HL-60 (cell line): ENCODE measurements at regions not wholly inside any gene's neighbourhood (a gene's known extent, or its start where the extent isn't known, plus 50 kb on each side); places are given as distances from the start of the nearest gene placed in this dataset.

Experiments
- DNase-seq, 2 experiments: peaks; one replicate each; pipeline ENCODE4 v3.0.0-alpha.2; 2010 to 2020; ENCODE audit warnings: low read depth in 1 of 2, low spot score in 1 of 2
- H3K27ac ChIP-seq: fragments of 250-450 bp; sonication (Bioruptor Pico); replicated peaks from 2 replicates; pipeline ENCODE4 v1.5.1; 2020; ENCODE audit warnings: mild to moderate bottlenecking, moderate library complexity
- H3K27me3 ChIP-seq: fragments of 250-450 bp; sonication (Bioruptor Pico); 2 replicates; pipeline ENCODE4 v1.5.1; 2021; ENCODE audit warnings: mild to moderate bottlenecking, moderate library complexity; ENCODE audit not compliant: insufficient read depth, poor library complexity, severe bottlenecking
- H3K4me3 ChIP-seq: replicated peaks from 2 replicates; pipeline ENCODE4 v1.5.1; 2011; ENCODE audit warnings: mild to moderate bottlenecking, control low read depth, low read length; ENCODE audit not compliant: insufficient read depth
- CTCF ChIP-seq: IDR thresholded peaks from one replicate; pipeline ENCODE4 v1.5.1; 2011; ENCODE audit warnings: low read length, control low read depth, inconsistent platforms; ENCODE audit not compliant: insufficient read depth
- GABPA ChIP-seq: IDR thresholded peaks from 2 replicates; pipeline ENCODE4 v1.6.1; 2012; ENCODE audit warnings: low read depth
- POLR2AphosphoS5 ChIP-seq: IDR thresholded peaks from 2 replicates; pipeline ENCODE4 v1.6.1; 2012; ENCODE audit warnings: low read depth
- REST ChIP-seq: IDR thresholded peaks from 2 replicates; pipeline ENCODE4 v1.6.1; 2012; ENCODE audit warnings: low read depth; ENCODE audit not compliant: insufficient replicate concordance
- SPI1 ChIP-seq: IDR thresholded peaks from 2 replicates; pipeline ENCODE4 v1.6.1; 2012; ENCODE audit warnings: low read depth, mild to moderate bottlenecking, borderline replicate concordance

- no peaks in the 10 kb centered on the region for H3K27me3 ChIP-seq
- H3K4me3 ChIP-seq, result no peak overlapping the region
- DNase-seq, result no peak
- H3K27ac ChIP-seq, result no peak overlapping the region
- TF ChIP-seq GABPA, result no peak
- no peak for TF ChIP-seq REST
- no peak for TF ChIP-seq SPI1
- no peak for TF ChIP-seq CTCF
- TF ChIP-seq POLR2AphosphoS5, result no peak
These were observed 122.4 kb downstream of the BCOR start for GRCh38 chrX:39975101-39975925.

- TF ChIP-seq REST (no peak), POLR2AphosphoS5 (no peak), SPI1 (no peak), GABPA (no peak), CTCF (no peak)
- no peak overlapping the region for H3K4me3 ChIP-seq
- no peaks in the 10 kb centered on the region for H3K27me3 ChIP-seq
- no peak overlapping the region for H3K27ac ChIP-seq
- DNase-seq, result no peak
These were observed 115.8 kb downstream of the BCOR start for GRCh38 chrX:39981946-39982345.

- Histone ChIP-seq H3K27me3 (no peaks in the 10 kb centered on the region), H3K27ac (no peak overlapping the region), H3K4me3 (no peak overlapping the region)
- DNase-seq, result no peak
- no peak for TF ChIP-seq GABPA
- no peak for TF ChIP-seq REST
- TF ChIP-seq SPI1, result no peak
- TF ChIP-seq POLR2AphosphoS5, result no peak
- TF ChIP-seq CTCF, result no peak
These were observed 114.8 kb downstream of the BCOR start for GRCh38 chrX:39982948-39983347.
